ENCODE measurements at regions not wholly inside any gene's neighbourhood (a gene's known extent, or its start where the extent isn't known, plus 50 kb on each side); places are given as distances from the start of the nearest gene placed in this dataset.
"Not testable (repeated sequence)": the region's sequence is repeated elsewhere in the genome, so short reads cannot be mapped to it uniquely, and the experiment has no call there.

DNA sequence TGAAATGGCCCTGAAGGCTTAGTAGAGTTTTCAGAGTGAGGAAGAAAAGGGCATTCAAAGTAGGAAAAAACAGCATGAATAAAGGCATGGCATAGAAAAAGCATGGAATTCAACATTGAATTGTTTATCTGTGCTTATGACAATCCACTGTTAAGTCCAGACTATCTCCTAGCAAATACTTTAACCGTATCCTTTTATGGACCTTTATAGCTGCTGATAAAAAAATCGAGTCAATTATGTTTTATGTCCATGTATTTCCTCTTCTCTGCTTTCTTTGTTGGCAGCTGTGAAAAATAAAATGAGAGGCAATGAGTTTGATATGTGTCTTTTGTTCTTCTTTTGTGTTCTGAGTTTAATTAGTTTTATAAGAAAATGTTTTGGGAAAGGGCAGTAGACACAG lies 70.4 kb downstream of the TDRD15 start:
- no peak for DNase-seq (ENCODE audit: extremely low read depth in 1 of 2, low read depth in 1 of 2)

DNA sequence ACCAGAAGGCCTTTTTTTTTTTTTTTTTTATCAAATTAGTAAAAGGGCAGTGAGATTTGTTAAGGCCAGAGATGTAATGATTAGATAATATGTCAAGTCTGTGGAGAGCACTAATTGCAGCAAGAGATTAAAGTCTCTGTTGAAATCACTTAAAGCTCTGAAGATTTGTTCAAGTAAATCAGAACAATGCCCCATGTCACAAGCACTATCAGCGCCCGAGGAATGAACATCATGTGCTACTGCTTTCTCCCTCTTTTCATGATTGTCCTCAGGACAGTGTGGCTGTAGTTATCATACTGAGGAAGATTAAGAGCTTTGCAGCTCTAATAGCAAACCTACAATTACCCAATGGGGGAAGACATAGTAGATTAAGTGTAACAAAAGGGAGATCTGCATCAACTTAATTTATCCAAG lies 71.1 kb downstream of the TDRD15 start:
- DNase-seq (ENCODE audit: extremely low read depth in 1 of 2, low read depth in 1 of 2), result no peak

DNA sequence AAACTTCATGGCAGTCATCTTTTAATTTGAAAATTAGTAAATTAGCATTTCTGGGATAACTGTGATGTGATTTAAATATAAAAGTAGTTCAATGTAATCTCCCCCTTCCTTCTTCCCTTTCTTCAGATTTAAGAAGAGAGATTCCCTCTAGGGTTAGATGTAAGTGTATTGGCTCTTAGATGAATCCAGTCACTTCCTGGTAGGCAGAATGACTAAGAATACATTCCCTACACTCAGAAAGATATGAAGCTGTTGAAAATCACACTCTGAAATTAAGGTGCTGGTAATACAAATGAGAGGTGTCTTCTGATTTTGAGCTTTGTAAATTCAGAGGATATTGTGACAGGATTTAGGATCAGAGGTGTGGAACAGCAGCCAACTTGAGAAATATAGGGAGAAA lies 71.6 kb downstream of the TDRD15 start:
- DNase-seq (ENCODE audit: extremely low read depth in 1 of 2, low read depth in 1 of 2), result no peak

DNA sequence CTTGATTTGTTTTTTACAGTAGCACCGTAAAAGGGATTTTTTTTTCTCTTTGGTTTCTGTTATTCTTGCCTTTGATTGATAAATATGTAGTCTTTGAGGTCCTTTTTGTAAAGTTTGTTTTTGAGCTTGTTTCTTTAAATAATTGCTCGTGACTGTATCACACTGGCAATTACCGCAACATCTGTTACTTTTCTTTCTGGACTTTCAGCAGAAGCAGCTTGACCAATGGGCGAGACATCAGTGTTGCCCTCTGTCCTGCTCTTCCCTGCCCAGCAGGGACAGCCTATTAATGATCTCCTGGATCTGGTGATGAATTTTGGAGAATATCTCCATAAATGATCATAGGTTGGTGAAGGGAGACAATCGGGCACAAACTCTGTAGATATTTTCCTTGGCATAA lies 74.9 kb downstream of the TDRD15 start:
- DNase-seq (ENCODE audit: extremely low read depth in 1 of 2, low read depth in 1 of 2), result no peak

DNA sequence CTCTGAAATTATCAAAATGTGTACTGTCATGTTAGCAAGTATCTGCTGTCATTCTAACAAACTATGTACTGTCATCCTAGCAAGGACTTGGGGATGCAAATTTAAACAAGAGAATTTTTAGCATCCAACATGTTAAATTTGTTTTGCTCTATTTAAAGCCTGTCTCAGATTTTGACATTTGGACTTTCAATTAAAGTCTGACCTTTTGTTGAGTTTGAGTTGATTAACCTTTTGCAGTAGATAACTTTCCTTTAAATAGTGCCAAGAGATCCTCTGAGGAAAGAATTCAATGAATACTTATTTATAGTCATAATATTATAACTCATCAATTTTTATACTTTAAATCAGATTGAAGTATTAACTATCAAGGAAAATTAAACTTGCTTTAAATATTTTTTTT lies 80.2 kb downstream of the TDRD15 start:
- DNase-seq (ENCODE audit: extremely low read depth in 1 of 2, low read depth in 1 of 2), result no peak

DNA sequence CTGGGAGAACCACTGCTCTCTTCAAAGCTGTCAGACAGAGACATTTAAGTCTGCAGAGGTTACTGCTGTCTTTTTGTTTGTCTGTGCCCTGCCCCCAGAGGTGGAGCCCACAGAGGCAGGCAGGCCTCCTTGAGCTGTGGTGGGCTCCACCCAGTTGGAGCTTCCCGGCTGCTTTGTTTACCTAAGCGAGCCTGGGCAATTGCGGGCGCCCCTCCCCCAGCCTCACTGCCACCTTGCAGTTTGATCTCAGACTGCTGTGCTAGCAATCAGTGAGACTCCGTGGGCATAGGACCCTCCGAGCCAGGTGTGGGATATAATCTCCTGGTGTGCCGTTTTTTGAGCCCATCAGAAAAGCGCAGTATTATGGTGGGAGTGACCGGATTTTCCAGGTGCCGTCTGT lies 90.3 kb downstream of the TDRD15 start:
- DNase-seq (ENCODE audit: extremely low read depth in 1 of 2, low read depth in 1 of 2), result not testable (repeated sequence)

DNA sequence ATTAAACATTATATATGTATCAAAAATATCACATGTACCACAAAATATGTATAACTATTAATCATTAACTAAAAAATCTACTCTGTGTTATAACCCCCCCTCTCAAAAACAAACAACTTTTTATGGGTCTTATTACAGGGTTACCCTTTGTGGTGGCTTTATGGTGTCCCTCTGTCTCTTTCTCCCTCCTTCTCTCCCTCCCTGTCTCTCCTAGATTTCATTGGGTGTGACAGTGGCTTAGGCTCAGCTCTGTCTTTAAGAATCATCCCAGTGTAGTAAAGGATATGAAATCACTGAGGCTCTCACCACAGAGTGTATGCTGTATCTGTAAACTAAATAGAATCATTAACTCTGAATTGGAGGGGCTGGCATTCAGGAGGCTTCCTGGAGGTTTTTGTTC lies 93.7 kb downstream of the TDRD15 start:
- DNase-seq (ENCODE audit: extremely low read depth in 1 of 2, low read depth in 1 of 2), result no peak

DNA sequence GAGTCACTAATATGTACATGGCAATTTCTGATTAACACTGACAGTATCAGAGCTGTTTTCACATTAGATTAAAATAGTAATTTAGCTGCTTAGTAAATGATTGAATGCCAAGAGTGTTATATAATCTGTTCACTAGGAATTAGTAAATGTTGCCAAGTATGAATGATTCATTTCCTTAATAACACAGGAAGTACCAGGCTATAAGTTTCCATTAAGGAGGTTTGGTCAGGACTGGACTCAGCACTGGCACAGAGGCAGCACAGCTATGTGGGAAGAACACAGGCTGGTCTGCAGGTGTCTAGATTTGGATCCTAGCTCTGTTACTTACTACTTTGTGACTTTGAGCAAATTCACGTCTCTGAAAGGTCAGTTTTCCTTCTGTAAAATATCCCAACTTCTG lies 97.2 kb downstream of the TDRD15 start:
- no peak for DNase-seq (ENCODE audit: extremely low read depth in 1 of 2, low read depth in 1 of 2)

DNA sequence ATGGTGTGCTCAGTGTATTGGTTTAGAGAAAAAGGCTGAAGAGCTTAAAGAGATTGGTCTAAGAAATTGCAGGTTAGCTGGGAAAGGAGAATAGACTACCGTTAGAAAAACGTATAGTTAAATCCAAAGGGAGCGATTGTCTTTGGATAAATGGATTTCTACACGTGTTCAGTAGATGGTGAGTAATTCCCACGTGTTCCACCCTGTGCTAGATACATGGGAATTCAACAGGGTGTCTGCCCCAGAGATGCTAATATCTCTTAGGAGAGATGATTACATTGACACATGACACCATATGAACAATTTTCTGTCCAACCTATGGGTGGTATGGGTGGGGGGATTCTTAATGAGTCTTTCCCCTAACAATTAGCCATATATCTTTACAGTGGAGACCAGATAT lies 99.8 kb downstream of the TDRD15 start:
- no peak for DNase-seq (ENCODE audit: extremely low read depth in 1 of 2, low read depth in 1 of 2)

DNA sequence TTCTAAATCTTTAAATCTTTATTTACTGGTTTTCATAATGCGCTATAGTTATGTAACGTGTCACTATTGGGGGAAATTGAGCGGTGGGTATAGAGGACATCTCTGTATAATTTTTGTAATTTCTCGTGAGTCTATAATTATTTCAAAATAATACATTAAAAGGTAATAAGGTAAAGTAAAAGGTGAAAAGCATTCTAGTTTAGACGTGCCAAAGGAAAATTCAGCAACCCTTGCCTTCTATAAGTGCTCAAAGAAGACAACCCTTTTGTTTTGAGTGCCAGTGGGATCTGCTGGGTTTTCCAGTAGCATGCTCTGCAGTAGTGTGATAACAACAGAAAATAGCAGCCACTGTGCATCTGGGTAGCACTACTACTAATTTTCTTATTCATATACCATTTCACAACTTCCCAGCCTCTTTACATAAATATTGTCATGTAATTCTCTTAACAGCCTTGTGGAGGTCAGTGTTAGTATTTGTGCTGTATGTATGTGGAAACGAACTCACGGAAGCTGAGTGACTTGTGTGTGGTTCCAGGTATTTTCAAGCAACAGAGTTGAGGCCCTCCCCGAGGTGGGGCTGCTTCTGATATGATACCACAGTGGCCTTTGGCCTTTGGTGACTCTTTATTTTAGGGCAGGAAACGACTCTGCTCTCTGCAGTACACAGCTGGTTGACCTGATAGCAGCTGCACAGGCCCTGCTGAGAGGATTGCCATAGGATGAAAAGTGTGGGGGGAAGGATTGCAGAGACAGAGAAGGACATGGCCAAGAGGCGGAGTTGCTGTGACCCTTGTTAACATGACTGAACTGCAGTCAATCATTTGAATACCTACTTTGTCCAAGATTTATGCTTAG lies 104.5 kb downstream of the TDRD15 start:
- DNase-seq (ENCODE audit: extremely low read depth in 1 of 2, low read depth in 1 of 2), result no peak

DNA sequence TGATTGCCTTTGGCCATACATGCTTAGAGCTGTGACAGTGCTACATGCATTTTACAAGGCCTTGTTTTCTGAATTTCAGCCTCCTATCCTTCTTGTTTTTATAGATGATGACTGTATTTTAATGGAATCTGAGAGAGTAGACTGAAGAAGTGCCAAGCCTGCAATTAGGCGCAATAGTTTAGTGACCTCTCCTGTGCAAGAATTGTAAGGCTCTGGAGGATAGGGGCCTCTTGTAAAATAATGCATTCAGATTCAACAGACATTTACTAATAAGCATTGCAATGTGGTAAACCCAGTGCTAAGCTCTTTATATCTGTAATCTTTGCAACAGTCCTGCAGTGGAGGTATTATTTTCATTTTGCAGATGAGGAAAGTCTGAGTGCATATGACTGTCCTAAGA lies 105.5 kb downstream of the TDRD15 start:
- no peak for DNase-seq (ENCODE audit: extremely low read depth in 1 of 2, low read depth in 1 of 2)

DNA sequence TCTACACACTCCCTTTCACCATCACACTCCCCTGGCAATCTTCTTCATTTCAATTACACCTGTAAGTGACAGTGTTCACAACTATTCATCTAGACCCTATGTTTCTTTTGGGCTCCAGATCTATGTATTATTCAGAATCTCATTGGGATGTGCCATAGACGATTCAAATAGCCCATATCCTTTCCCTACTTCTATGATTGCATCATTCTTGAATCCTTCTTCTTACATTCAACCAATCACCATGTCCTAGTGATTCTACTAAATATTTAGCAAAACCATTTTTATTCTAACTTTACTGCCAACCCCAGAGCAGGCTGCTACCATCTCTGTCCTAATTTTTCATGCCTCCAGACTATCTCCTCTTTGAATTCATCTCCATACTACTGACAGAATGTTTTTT lies 106.4 kb downstream of the TDRD15 start:
- DNase-seq (ENCODE audit: extremely low read depth in 1 of 2, low read depth in 1 of 2), result no peak

DNA sequence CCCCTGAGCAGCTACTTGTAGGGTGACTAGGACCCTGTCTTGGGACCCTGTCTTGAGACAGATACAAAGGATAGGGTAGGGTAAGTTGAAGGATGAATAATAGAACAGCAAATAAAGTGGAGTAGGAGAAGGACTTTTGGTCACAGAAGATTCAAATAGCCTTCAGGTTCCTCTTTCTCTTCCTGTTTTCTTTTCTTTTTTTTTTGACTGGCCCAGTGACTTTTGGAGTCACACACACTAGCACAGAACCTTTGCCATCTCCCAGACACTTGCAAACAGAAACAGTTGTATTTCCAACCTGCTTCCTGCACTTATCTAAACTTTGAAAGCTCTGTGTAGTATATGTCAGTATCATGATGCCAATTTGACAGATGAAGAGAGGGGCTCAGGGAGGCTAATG lies 108.2 kb downstream of the TDRD15 start:
- DNase-seq (ENCODE audit: extremely low read depth in 1 of 2, low read depth in 1 of 2), result no peak

DNA sequence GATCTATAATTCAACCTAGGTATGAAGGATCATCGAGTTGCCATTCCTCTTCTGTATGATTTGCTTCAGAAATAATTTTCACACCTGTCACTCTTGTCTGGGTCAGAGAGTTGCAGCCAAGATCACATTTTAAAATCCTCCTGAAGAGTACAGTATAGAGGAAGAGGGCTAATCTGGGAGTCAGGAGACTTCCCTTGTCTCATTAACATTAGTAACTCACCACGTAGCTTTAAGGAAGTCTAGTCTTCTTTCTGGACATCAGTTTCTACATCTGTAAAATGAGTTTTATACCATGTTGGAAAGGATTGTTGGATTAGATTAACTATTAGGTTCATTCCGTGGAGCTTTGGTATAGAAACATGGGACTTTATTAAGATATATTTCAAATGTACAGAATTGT lies 109.4 kb downstream of the TDRD15 start:
- DNase-seq (ENCODE audit: extremely low read depth in 1 of 2, low read depth in 1 of 2), result no peak

DNA sequence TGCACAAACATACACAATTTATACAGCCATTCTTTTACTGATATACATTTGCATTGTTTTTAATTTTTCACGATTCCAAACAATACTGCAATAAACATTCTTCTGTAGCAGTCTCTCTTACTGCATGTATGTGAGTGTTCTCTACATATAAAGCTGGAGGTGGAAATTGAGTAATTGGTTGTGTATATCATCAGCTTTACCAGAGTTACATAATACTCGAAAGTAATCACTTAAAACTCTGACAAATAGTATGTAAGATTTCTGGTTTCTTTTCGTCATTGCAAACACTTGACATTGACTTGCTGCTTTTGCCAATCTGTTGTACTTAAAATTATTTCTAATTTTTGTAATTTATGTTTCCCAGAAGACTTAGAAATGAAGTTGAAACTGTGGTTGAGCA lies 110.2 kb downstream of the TDRD15 start:
- no peak for DNase-seq (ENCODE audit: extremely low read depth in 1 of 2, low read depth in 1 of 2)

DNA sequence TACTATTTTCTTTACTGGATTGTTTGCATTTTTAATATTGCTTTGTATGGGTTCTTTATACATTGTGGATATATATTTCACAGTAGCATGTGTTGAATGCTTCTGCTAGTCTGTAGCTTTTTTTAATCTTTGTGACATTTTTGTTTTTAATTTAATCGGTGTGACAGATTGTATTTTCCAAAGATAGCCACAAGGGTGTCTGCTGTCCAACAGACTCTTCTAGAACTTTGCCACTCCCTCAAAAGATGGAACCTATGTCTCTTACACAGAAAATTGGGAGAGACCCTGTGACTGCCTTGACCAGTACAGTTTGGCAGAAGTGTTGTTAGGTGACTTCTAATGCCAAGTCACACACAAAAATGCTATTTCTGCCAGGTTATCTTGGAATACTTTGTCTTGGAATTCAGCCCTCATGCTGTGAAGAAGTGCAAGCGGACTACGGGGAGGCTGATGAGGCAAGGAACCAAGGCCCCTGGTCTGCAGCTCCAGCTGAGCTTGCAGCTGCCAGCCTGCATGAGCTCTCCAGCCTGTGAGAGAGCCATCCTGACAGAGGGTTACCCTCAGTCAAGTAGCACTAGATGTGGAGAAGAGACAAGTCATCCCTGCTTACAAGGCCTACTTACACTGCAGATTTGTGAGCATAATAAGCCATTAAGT lies 110.8 kb downstream of the TDRD15 start:
- no peak for DNase-seq (ENCODE audit: extremely low read depth in 1 of 2, low read depth in 1 of 2)

DNA sequence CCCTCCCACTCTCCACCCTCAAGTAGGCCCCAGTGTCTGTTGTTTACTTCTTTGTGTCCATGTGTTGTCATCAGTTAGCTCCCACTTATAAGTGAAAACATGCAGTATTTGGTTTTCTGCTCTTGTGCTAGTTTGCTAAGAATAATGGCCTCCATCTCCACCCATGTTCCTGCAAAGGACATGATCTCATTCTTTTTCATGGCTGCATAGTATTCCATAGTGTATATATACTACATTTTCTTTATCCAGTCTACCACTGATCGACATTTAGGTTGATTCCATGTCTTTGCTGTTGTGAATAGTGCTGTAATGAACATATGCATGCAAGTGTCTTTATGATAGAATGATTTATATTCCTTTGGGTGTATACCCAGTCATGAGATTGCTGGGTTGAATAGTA lies 116.0 kb downstream of the TDRD15 start:
- DNase-seq (ENCODE audit: extremely low read depth in 1 of 2, low read depth in 1 of 2), result not testable (repeated sequence)

DNA sequence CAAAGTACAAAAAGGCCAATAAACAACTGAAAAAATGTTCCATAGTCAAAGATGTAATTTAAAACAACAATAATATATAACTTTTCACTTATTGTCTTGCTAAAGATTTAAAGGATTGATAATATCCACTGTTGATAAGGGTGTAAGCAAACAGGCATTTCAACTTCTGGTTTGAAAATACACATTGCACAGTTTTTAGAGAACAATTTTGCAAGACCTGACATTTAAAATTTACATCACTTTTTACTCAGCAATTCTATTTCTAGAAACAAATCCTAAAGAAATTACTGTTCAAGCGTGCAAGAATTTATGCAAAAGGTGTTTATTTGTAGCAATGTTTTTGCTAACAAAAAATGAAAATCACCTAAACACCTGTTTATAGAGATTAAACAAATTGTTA lies 120.4 kb downstream of the TDRD15 start:
- no peak for DNase-seq (ENCODE audit: extremely low read depth in 1 of 2, low read depth in 1 of 2)

DNA sequence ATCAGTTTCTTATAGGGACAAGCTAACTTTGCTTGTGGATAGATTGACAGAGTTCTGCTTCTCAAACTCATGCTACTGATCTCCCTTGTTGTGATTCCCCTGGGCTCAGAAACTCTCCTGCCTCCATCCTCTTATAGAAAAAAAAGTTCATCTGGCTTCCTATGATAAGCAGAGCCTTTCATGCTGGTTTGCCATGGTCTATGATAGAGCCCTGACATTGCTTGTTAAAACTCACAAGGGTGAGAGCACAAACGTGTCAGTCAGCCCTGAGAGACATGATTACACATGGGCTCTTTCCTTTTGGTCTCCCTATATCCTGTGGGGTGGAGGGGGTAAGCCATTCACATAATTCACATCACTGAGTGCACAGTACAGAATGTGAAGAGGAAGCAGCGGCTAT lies 121.8 kb downstream of the TDRD15 start:
- no peak for DNase-seq (ENCODE audit: extremely low read depth in 1 of 2, low read depth in 1 of 2)

DNA sequence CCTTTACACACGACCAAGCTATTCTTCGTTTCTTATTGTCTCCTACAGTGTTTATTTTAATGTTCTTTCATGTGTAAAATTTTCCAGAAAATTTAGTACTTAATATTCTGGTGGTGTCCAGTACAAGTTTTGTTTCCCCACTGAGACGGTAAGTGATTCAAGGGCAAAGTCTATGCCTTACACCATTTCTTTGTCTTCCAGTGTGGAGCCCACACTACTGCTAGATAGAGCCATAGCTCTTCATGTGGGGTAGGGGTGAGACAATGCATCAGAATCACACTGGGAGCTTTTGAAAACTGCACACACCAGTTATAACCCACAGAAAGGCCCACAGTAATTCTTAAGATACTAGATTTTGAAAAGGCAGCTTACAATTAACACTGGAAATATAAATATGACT lies 125.6 kb downstream of the TDRD15 start:
- DNase-seq (ENCODE audit: extremely low read depth in 1 of 2, low read depth in 1 of 2), result no peak

DNA sequence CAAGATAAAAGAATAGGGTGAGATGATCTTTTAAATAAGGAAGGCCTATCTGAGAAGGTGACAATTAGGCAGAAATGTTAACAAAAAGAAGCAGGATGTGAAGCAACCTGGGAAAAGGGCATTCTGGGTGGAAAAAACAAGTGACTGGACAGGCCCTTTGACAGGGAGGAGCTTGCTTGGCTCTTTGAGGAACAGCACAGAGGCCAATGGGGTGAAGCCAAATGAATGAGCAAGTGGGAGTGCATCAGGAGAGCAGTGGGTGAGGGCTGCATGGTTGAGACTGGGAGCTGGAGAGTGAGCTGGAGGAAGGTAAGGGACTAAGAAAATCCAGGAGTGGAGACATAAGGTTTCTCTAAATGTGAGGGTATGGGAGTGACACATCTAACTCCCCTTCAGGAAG lies 126.9 kb downstream of the TDRD15 start:
- no peak for DNase-seq (ENCODE audit: extremely low read depth in 1 of 2, low read depth in 1 of 2)

DNA sequence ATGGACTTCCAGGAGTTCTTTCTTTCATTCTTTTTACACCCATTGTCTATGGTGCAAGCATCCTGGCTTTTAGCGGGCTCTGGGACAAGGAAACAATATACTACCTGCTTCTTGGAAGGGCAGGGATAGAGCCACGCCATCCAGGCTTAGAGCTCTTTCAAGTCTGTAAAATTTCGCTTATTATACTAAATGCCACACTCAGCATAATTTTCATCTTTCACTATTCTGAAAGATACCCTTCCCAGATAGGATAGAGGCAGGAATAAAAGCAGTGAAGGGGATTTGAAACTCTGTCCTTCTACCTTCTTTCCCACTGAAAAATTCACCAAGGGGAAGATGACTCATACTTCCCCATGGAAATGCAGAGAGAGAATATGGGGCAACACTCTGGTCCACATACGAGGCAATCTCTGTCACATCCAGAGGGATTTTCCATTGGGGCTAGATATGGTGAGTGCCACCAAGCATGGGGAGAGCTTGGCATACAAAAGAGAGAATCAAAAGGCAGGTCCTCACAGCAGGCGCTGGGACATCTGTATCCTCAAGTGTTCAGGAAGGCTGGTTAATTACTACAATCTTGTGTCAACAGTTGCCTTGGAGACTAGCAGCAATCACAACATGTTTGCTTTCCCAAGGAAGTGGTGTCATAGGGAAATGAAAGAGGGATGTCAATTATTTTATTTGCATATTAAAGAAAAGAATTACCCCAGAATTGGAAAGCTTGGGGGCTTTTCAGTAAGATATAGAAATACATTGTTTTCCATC lies 127.6 kb downstream of the TDRD15 start:
- DNase-seq (ENCODE audit: extremely low read depth in 1 of 2, low read depth in 1 of 2), result no peak
